ENCODE measurements at regions not wholly inside any gene's neighbourhood (a gene's known extent, or its start where the extent isn't known, plus 50 kb on each side); places are given as distances from the start of the nearest gene placed in this dataset.

GRCh38 chr9:88291856-88292255, 96.4 kb upstream of the SPIN1 start:
- TF ChIP-seq CTCF (conservative IDR thresholded peaks at IDR 0.05; ENCODE audit: low read depth in 2 of 2) = no peak
- TF ChIP-seq CREB1 (CRISPR knock-in tag; IDR thresholded peaks at IDR 0.05; ENCODE audit: low read depth) = no peak

All from GM23338 (cell line).